Parathyroid adenoma (tissue), 2 donors: ENCODE measurements at regions not wholly inside any gene's neighbourhood (a gene's known extent, or its start where the extent isn't known, plus 50 kb on each side); places are given as distances from the start of the nearest gene placed in this dataset.
"Not testable (repeated sequence)": the region's sequence is repeated elsewhere in the genome, so short reads cannot be mapped to it uniquely, and the experiment has no call there.

Experiments
- H2AFZ ChIP-seq: fragments of 300-600 bp; sonication (generic); one replicate; pipeline ENCODE4 v1.7.0; 2017; ENCODE audit warnings: antibody characterized with exemption, mild to moderate bottlenecking
- H3K27ac ChIP-seq: fragments of 300-600 bp; sonication (generic); one replicate; pipeline ENCODE4 v1.7.0; 2017
- H3K27me3 ChIP-seq: fragments of 300-600 bp; sonication (generic); one replicate; pipeline ENCODE4 v1.7.0; 2017; ENCODE audit warnings: low read length; ENCODE audit not compliant: control insufficient read depth, insufficient read depth
- H3K36me3 ChIP-seq: fragments of 300-600 bp; sonication (generic); one replicate; pipeline ENCODE4 v1.7.0; 2017; ENCODE audit warnings: low read length; ENCODE audit not compliant: control insufficient read depth, insufficient read depth
- H3K4me1 ChIP-seq: fragments of 300-600 bp; sonication (generic); one replicate; pipeline ENCODE4 v1.7.0; 2017; ENCODE audit warnings: control low read depth
- H3K4me2 ChIP-seq: fragments of 300-600 bp; sonication (generic); one replicate; pipeline ENCODE4 v1.7.0; 2017; ENCODE audit warnings: low read length
- H3K4me3 ChIP-seq: fragments of 300-600 bp; sonication (generic); one replicate; pipeline ENCODE4 v1.7.0; 2017; ENCODE audit warnings: low read depth, low read length
- H3K79me2 ChIP-seq: fragments of 300-600 bp; sonication (generic); one replicate; pipeline ENCODE4 v1.7.0; 2017; ENCODE audit warnings: control low read depth
- H3K9ac ChIP-seq: fragments of 300-600 bp; sonication (generic); one replicate; pipeline ENCODE4 v1.7.0; 2017; ENCODE audit warnings: mild to moderate bottlenecking
- H3K9me3 ChIP-seq: fragments of 300-600 bp; sonication (generic); one replicate; pipeline ENCODE4 v1.7.0; 2017; ENCODE audit warnings: low read length; ENCODE audit not compliant: control insufficient read depth
- CTCF ChIP-seq: fragments of 300-600 bp; sonication (generic); IDR thresholded peaks from one replicate; pipeline ENCODE4 v1.7.0; 2017; ENCODE audit warnings: antibody characterized with exemption, mild to moderate bottlenecking
- donor health status: primary hyperparathyroidism.

DNA sequence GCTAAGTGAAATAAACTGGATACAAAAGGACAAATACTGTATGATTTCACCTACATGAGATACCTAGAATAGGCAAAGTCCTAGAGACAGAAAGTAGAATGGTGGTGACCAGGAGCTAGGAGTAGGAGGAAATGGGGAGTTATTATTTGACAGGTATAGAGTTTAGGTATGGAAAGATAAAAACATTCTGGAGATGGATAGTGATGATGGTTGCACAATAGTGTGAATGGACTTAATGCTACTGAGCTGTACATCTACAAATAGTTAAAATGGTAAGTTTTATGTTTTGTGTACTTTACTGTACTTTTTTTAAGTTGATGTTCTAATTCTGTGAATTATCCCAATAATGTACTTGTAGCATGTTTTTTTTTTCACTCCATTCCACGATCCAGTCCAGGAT is 59.5 kb upstream of the RALGPS2 start:
- Histone ChIP-seq H3K9ac (no peak overlapping the region), H3K27me3 (no peaks in the 10 kb centered on the region), H3K36me3 (no peaks in the 10 kb centered on the region), H3K4me2 (no peak overlapping the region), H3K4me1 (no peaks in the 10 kb centered on the region), H2AFZ (no peak overlapping the region), H3K79me2 (no peaks in the 10 kb centered on the region), H3K9me3 (no peaks in the 10 kb centered on the region), H3K4me3 (no peak overlapping the region), H3K27ac (no peak overlapping the region)
- TF ChIP-seq CTCF: no peak

GRCh38 chr1:178666891-178667290 is 58.2 kb upstream of the RALGPS2 start:
- H3K27ac ChIP-seq, H3K9ac ChIP-seq, H3K79me2 ChIP-seq, H3K4me3 ChIP-seq, H3K4me1 ChIP-seq, H3K4me2 ChIP-seq, H3K36me3 ChIP-seq, H3K27me3 ChIP-seq, H2AFZ ChIP-seq, H3K9me3 ChIP-seq: not testable (repeated sequence)

- Histone ChIP-seq H2AFZ (no peak overlapping the region), H3K9me3 (no peaks in the 10 kb centered on the region), H3K9ac (no peak overlapping the region), H3K27ac (no peak overlapping the region), H3K79me2 (no peaks in the 10 kb centered on the region), H3K4me1 (no peaks in the 10 kb centered on the region), H3K4me2 (no peak overlapping the region), H3K4me3 (no peak overlapping the region), H3K27me3 (no peaks in the 10 kb centered on the region), H3K36me3 (no peaks in the 10 kb centered on the region)
- no peak for TF ChIP-seq CTCF
Observed at GRCh38 chr1:178672434-178672833, 52.6 kb upstream of the RALGPS2 start.

GRCh38 chr1:178674559-178674958 is 50.5 kb upstream of the RALGPS2 start:
- not testable (repeated sequence) for H3K4me3 ChIP-seq, H3K4me1 ChIP-seq, H2AFZ ChIP-seq, H3K36me3 ChIP-seq, H3K4me2 ChIP-seq, H3K9me3 ChIP-seq, H3K27me3 ChIP-seq, H3K79me2 ChIP-seq, H3K27ac ChIP-seq, H3K9ac ChIP-seq
